ENCODE measurements at regions not wholly inside any gene's neighbourhood (a gene's known extent, or its start where the extent isn't known, plus 50 kb on each side); places are given as distances from the start of the nearest gene placed in this dataset.

DNA sequence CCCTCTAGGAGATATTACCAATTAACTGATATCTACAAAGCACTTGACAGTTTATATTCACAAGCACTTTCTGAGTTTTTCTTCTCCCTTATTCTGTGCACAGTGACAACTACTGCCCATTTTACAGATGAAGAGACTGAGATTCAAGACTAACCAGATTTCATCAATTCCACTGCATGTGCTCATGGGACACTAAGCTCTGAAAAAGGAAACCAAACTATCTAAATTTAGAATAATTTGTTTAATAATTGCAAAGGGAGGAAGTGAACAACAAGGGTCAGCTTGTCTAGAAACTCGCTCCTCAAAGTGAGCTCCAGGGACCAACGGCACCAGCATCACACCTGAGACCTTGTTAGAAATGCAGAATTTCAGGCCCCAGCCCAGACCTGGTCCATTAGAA lies 50.8 kb upstream of the MYLIP start:
- no peak overlapping the region for H3K4me3 ChIP-seq (ENCODE audit: low read depth, low read length)
- DNase-seq (ENCODE audit: low read depth, low spot score), result no peak
- TF ChIP-seq, protein P1, sequence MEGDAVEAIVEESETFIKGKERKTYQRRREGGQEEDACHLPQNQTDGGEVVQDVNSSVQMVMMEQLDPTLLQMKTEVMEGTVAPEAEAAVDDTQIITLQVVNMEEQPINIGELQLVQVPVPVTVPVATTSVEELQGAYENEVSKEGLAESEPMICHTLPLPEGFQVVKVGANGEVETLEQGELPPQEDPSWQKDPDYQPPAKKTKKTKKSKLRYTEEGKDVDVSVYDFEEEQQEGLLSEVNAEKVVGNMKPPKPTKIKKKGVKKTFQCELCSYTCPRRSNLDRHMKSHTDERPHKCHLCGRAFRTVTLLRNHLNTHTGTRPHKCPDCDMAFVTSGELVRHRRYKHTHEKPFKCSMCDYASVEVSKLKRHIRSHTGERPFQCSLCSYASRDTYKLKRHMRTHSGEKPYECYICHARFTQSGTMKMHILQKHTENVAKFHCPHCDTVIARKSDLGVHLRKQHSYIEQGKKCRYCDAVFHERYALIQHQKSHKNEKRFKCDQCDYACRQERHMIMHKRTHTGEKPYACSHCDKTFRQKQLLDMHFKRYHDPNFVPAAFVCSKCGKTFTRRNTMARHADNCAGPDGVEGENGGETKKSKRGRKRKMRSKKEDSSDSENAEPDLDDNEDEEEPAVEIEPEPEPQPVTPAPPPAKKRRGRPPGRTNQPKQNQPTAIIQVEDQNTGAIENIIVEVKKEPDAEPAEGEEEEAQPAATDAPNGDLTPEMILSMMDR (IDR thresholded peaks at IDR 0.05; ENCODE audit: low read depth, low read length), result no peak
- in situ Hi-C loops (cut with HindIII; ENCODE audit: low sequenced_read_pairs), result no loop called here

DNA sequence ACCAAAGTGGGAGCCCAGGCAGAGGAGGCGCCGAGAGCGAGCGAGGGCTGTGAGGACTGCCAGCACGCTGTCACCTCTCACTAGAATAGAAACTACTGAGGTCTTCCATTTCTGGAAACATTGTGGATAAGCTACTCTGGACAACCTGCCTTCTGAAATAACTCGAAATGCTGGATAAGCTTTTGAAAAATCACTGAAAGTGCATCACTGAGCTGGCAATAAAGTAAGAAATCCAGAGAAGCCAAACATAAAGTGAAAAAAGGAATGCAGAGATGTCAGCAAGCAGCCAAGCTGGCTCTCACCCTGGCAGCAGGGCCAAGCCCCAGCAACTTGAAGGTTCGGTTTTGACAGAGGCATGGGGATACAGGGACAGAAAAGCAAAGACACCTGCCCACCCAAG lies 59.2 kb upstream of the MYLIP start:
- no peak overlapping the region for H3K4me3 ChIP-seq (ENCODE audit: low read depth, low read length)
- TF ChIP-seq, protein P1 (IDR thresholded peaks at IDR 0.05; ENCODE audit: low read depth, low read length), result no peak
- in situ Hi-C loops (cut with HindIII; ENCODE audit: low sequenced_read_pairs), result no loop called here
- no peak for DNase-seq (ENCODE audit: low read depth, low spot score)

DNA sequence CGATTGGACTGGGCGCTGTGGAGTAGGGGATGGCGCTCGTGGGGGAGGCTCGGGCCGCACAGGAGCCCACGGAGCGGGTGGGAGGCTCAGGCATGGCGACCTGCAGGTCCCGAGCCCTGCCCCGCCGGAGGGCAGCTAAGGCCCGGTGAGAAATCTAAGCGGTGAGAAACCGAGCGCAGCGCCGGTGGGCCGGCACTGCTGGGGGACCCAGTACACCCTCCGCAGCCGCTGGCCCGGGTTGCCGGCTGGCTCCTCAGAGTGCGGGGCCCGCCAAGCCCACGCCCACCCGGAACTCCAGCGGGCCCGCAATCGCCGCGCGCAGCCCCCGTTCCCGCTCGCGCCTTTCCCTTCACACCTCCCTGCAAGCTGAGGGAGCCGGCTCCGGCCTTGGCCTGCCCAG lies 59.7 kb upstream of the MYLIP start:
- DNase-seq (ENCODE audit: low read depth, low spot score), result no peak
- in situ Hi-C loops (cut with HindIII; ENCODE audit: low sequenced_read_pairs), result no loop called here
- TF ChIP-seq, protein P1 (IDR thresholded peaks at IDR 0.05; ENCODE audit: low read depth, low read length), result no peak
- no peak overlapping the region for H3K4me3 ChIP-seq (ENCODE audit: low read depth, low read length)

DNA sequence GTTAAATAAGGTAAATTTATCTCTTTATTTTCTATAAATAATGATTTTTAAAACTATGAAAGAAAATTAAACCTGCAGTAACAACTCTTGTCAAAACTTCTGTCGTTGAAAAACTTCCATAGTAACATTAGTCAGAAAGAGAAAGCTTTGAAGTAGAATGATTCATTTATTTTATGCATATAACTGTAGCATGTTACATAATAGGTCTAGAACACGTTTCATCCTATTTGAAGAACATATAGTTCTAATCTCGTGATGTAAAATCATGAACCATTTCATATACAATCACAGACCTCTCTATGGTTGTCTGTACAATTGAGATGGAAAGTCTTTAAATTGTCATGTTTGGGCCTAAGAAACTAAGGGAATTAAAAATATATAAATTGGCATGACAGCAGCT lies 61.3 kb upstream of the MYLIP start:
- no peak for DNase-seq (ENCODE audit: low read depth, low spot score)
- H3K4me3 ChIP-seq (ENCODE audit: low read depth, low read length), result no peak overlapping the region
- in situ Hi-C loops (cut with HindIII; ENCODE audit: low sequenced_read_pairs), result no loop called here
- TF ChIP-seq, protein P1 (IDR thresholded peaks at IDR 0.05; ENCODE audit: low read depth, low read length), result no peak

DNA sequence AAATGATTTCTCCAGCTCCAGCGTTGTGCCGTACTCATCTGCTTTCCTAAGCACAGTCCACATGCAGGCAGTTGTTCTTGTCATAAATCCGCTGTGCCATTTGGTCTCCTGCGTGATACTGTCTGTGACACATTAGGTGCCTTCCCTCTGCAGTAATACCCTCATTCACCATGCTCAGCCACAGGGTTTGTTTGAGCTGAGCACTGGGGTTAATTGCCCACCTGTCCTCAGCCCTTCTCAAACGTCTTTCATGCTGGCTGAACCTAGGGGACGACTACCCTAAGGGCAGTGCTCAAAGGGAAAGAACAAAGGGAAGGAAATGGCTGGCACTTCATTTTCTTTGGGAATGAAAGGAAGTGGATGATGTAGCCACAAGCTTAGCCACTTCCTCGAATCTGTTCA lies 64.2 kb upstream of the MYLIP start:
- in situ Hi-C loops (cut with HindIII; ENCODE audit: low sequenced_read_pairs), result no loop called here
- TF ChIP-seq, protein P1 (IDR thresholded peaks at IDR 0.05; ENCODE audit: low read depth, low read length), result no peak
- no peak overlapping the region for H3K4me3 ChIP-seq (ENCODE audit: low read depth, low read length)
- no peak for DNase-seq (ENCODE audit: low read depth, low spot score)

DNA sequence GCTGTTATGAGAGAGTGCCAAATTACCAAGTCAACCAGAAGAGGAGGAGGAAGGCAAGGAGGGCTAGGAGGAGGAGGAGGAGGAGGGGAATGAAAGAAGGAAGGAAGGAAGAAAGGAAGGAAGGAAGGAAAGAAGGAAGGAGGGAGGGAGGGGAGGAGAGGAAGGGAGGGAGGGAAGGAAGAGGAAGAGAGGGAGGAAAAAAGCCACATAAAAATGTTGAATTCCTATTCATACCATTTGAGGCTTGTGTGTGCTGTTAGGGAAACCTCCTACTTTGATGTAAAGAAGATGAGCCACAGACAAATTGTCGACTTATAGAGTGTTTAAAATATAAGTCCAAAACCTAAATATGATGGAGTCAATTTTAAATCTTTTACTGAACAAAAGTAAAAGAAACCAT lies 65.3 kb upstream of the MYLIP start:
- DNase-seq (ENCODE audit: low read depth, low spot score), result no peak
- TF ChIP-seq, protein P1 (IDR thresholded peaks at IDR 0.05; ENCODE audit: low read depth, low read length), result no peak
- in situ Hi-C loops (cut with HindIII; ENCODE audit: low sequenced_read_pairs), result no loop called here
- H3K4me3 ChIP-seq (ENCODE audit: low read depth, low read length), result no peak overlapping the region

DNA sequence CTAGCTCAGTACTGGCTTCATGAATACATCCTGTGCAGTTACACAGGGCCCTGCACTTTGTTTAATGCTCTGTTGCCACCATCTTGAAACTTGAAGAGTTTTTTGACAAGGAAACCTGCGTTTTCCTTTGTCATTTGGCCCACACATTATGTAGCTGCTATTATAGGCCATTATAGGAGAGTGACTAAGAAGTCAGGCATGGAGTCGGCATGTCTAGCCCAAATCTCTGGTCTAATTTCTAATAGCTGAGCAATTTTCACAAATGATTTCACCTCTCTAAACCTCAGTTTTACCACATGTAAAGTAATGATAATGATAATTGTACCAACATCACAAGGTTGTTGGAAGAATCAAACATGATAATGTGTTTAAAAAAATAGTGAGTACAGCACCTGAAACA lies 67.1 kb upstream of the MYLIP start:
- in situ Hi-C loops (cut with HindIII; ENCODE audit: low sequenced_read_pairs), result no loop called here
- TF ChIP-seq, protein P1 (IDR thresholded peaks at IDR 0.05; ENCODE audit: low read depth, low read length), result no peak
- DNase-seq (ENCODE audit: low read depth, low spot score), result no peak
- H3K4me3 ChIP-seq (ENCODE audit: low read depth, low read length), result no peak overlapping the region

All from astrocyte of the spinal cord (primary cell).